GF-D8 (cell line): ENCODE measurements at regions not wholly inside any gene's neighbourhood (a gene's known extent, or its start where the extent isn't known, plus 50 kb on each side); places are given as distances from the start of the nearest gene placed in this dataset.

Experiments
- DNase-seq: peaks from one replicate; lab custom pipeline; 2025; lab: John Stamatoyannopoulos, UW

- no peak for DNase-seq
Observed at GRCh38 chr18:29074147-29074546, 897.2 kb upstream of the CDH2 start.

GRCh38 chr18:29071869-29072268, 894.9 kb upstream of the CDH2 start:
- no peak for DNase-seq

- DNase-seq, result no peak
Observed at GRCh38 chr18:29063346-29063745, 886.4 kb upstream of the CDH2 start.

GRCh38 chr18:29062921-29063320, 886.0 kb upstream of the CDH2 start:
- DNase-seq, result no peak

GRCh38 chr18:29060349-29060748, 883.4 kb upstream of the CDH2 start:
- no peak for DNase-seq

GRCh38 chr18:29057703-29058102, 880.8 kb upstream of the CDH2 start:
- DNase-seq, result no peak

GRCh38 chr18:29056800-29057199, 879.9 kb upstream of the CDH2 start:
- DNase-seq, result no peak

GRCh38 chr18:29041976-29042375, 865.0 kb upstream of the CDH2 start:
- DNase-seq, result no peak

- DNase-seq, result no peak
Observed at GRCh38 chr18:29034113-29034856, 857.4 kb upstream of the CDH2 start.

- DNase-seq, result no peak
Observed at GRCh38 chr18:29028560-29028959, 851.6 kb upstream of the CDH2 start.

- DNase-seq, result no peak
Observed at GRCh38 chr18:29018976-29019375, 842.0 kb upstream of the CDH2 start.

- DNase-seq, result no peak
Observed at GRCh38 chr18:29012883-29013465, 836.0 kb upstream of the CDH2 start.

GRCh38 chr18:29012364-29012763, 835.4 kb upstream of the CDH2 start:
- no peak for DNase-seq

- no peak for DNase-seq
Observed at GRCh38 chr18:29009250-29009803, 832.4 kb upstream of the CDH2 start.

GRCh38 chr18:29008809-29009208, 831.9 kb upstream of the CDH2 start:
- DNase-seq, result no peak

- DNase-seq, result no peak
Observed at GRCh38 chr18:29007986-29008654, 831.2 kb upstream of the CDH2 start.

- no peak for DNase-seq
Observed at GRCh38 chr18:29004921-29005320, 828.0 kb upstream of the CDH2 start.

GRCh38 chr18:29003194-29003593, 826.3 kb upstream of the CDH2 start:
- no peak for DNase-seq

GRCh38 chr18:29002747-29003146, 825.8 kb upstream of the CDH2 start:
- no peak for DNase-seq

- no peak for DNase-seq
Observed at GRCh38 chr18:28999726-29000125, 822.8 kb upstream of the CDH2 start.

- no peak for DNase-seq
Observed at GRCh38 chr18:28995319-28995718, 818.4 kb upstream of the CDH2 start.

- DNase-seq, result no peak
Observed at GRCh38 chr18:28984731-28985130, 807.8 kb upstream of the CDH2 start.

- DNase-seq, result no peak
Observed at GRCh38 chr18:28974504-28974903, 797.6 kb upstream of the CDH2 start.
